Right atrium auricular region (tissue), 2 donors: ENCODE measurements at regions not wholly inside any gene's neighbourhood (a gene's known extent, or its start where the extent isn't known, plus 50 kb on each side); places are given as distances from the start of the nearest gene placed in this dataset.

Experiments
- DNase-seq: peaks from one replicate; pipeline ENCODE4 v3.0.0-alpha.2; 2019; ENCODE audit warnings: low spot score
- H3K27ac ChIP-seq, 2 donors: fragments of 200-600 bp; sonication (generic); 1 replicate in 1 of 2; 2 replicates in 1 of 2; pipeline ENCODE4 v1.5.1; 2016 to 2019
- H3K27me3 ChIP-seq, 2 donors: fragments of 200-600 bp; sonication (generic); one replicate each; pipeline versions ENCODE4 v1.5.1 to v1.6.0; 2017 to 2019
- H3K36me3 ChIP-seq: fragments of 200-600 bp; sonication (generic); one replicate; pipeline ENCODE4 v1.5.1; 2016
- H3K4me1 ChIP-seq, 2 donors: fragments of 200-600 bp; sonication (generic); one replicate each; pipeline versions ENCODE4 v1.5.1 to v1.6.0; 2017 to 2019
- H3K4me3 ChIP-seq, 2 donors: fragments of 200-600 bp; sonication (generic); 1 replicate in 1 of 2; 2 replicates in 1 of 2; pipeline ENCODE4 v1.5.1; 2017 to 2019; ENCODE audit warnings: mild to moderate bottlenecking in 1 of 2, moderate library complexity in 1 of 2
- H3K9me3 ChIP-seq, 2 donors: fragments of 200-600 bp; sonication (generic); one replicate each; pipeline ENCODE4 v1.5.1; 2019
- TF ChIP-seq, protein P1 (sequence below), 2 donors: fragments of 200-600 bp; sonication (generic); IDR thresholded peaks; one replicate each; pipeline ENCODE4 v1.5.1; 2019; ENCODE audit warnings: antibody characterized with exemption in 2 of 2

DNA sequence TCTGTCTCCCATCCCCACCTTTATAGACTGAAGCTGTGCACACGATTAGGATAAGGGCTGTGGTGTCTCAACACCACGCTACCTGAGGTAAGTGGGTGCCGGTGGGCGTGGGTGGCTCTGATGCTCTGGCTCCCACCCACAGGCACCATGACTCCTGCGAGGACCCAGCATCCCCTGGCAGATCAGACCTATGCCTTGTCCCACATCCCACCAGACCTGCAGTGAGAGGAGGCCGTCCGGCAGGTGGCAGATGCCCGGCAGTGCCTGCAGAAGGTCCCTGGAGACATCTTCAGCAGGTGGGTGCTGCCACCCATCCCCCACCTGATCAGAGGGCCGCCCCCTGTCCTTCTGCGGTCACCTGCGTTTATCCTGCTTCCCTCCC is 104.4 kb upstream of the PRB2 start:
- no peaks in the 10 kb centered on the region for H3K36me3 ChIP-seq
- DNase-seq: no peak
- H3K9me3 ChIP-seq: no peaks in the 10 kb centered on the region
- H3K4me1 ChIP-seq: peaks cover 0 to 9% of the 10 kb centered on the region in 2 donors
- H3K27ac ChIP-seq: no peak overlapping the region
- TF ChIP-seq, protein P1, sequence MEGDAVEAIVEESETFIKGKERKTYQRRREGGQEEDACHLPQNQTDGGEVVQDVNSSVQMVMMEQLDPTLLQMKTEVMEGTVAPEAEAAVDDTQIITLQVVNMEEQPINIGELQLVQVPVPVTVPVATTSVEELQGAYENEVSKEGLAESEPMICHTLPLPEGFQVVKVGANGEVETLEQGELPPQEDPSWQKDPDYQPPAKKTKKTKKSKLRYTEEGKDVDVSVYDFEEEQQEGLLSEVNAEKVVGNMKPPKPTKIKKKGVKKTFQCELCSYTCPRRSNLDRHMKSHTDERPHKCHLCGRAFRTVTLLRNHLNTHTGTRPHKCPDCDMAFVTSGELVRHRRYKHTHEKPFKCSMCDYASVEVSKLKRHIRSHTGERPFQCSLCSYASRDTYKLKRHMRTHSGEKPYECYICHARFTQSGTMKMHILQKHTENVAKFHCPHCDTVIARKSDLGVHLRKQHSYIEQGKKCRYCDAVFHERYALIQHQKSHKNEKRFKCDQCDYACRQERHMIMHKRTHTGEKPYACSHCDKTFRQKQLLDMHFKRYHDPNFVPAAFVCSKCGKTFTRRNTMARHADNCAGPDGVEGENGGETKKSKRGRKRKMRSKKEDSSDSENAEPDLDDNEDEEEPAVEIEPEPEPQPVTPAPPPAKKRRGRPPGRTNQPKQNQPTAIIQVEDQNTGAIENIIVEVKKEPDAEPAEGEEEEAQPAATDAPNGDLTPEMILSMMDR (IDR thresholded peaks at IDR 0.05): no peak
- no peaks in the 10 kb centered on the region for H3K27me3 ChIP-seq
- no peak overlapping the region for H3K4me3 ChIP-seq

DNA sequence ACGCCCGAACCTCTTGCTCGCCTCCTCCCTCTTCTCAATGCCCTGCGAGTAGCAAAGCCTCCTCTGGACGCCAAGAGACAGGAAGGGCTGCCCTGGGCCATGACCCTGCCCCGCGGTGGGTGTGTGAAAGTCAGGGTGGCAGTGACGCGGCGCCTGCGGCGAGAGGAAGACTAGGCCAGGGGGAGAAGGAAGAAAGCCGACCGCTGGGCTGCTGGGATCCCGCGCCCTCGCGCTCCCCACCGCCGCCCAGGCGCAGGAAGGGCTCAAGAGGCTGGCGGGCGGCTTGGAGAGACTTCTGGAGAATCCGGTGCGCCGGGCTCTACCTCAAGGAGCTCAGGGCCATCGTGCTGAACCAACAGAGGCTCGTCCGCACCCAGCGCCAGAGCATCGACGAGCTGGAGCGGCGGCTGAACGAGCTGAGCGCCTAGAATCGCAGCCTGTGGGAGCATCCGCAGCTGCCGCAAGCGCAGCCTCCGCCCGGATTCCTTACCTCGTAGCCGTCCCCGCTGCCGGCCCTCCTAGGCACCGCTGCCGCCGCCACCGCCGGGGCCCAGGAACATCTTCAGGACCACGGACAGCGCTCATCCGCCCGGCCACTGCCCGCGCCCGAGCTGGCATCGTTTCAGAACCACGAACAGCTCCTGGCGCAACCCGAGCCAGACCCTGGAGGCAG is 105.0 kb upstream of the PRB2 start:
- H3K9me3 ChIP-seq: no peaks in the 10 kb centered on the region
- TF ChIP-seq, protein P1 (IDR thresholded peaks at IDR 0.05): no peak
- no peaks in the 10 kb centered on the region for H3K36me3 ChIP-seq
- no peak overlapping the region for H3K4me3 ChIP-seq
- H3K27ac ChIP-seq: no peak overlapping the region
- no peaks in the 10 kb centered on the region for H3K27me3 ChIP-seq
- peaks cover 0 to 9% of the 10 kb centered on the region in 2 donors for H3K4me1 ChIP-seq
- DNase-seq: peak; percentile 60

DNA sequence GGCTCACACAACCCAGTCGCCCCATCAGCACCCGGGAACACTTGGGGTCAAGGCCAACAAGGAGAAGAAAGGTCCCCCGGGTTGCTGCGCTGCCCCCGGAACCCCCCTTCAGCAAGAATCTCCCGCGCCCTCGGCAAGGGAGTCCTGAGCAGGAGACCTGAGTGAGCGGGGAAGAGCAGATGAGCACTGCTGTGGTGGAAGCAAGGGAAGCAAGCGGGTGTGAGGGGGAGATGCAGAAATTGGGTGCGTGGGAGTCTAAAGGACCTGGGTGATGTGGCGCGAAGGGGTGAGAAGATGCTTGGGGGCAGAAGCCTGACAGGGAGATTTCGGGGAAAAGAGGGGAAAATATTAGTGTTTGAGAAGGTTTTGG is 105.5 kb upstream of the PRB2 start:
- no peak for DNase-seq
- H3K27ac ChIP-seq: no peak overlapping the region

DNA sequence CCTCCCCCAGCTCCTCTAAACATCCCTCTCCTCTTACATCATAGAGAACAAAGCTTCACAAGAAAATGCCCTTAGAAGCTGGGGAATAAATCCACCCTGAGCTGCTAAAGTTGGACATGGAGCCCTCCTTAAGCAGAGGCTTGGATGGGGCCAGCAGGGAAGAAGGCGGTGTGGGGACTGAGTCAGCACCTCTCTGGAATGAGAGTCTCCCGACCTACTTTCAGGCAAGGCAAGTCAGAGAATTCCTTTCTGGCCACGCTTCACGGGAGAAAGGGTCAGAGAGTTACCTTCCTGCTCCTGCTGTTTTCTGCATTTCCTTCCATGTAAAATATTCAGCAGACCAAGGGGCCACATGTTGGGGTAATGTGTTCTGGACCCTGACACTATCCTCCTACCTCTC is 113.3 kb upstream of the PRB2 start:
- Histone ChIP-seq H3K4me3 (no peak overlapping the region), H3K36me3 (no peaks in the 10 kb centered on the region), H3K27me3 (no peaks in the 10 kb centered on the region), H3K9me3 (no peaks in the 10 kb centered on the region), H3K27ac (no peak overlapping the region), H3K4me1 (no peaks in the 10 kb centered on the region)
- DNase-seq: no peak
- TF ChIP-seq, protein P1 (IDR thresholded peaks at IDR 0.05): no peak

More for the DNA sequence above, 105.5 kb upstream of the PRB2 start:
- Histone ChIP-seq H3K36me3 (no peaks in the 10 kb centered on the region), H3K27me3 (no peaks in the 10 kb centered on the region), H3K4me3 (no peak overlapping the region), H3K4me1 (peaks cover 0 to 9% of the 10 kb centered on the region in 2 donors), H3K9me3 (no peaks in the 10 kb centered on the region)
- TF ChIP-seq, protein P1 (IDR thresholded peaks at IDR 0.05): no peak

DNA sequence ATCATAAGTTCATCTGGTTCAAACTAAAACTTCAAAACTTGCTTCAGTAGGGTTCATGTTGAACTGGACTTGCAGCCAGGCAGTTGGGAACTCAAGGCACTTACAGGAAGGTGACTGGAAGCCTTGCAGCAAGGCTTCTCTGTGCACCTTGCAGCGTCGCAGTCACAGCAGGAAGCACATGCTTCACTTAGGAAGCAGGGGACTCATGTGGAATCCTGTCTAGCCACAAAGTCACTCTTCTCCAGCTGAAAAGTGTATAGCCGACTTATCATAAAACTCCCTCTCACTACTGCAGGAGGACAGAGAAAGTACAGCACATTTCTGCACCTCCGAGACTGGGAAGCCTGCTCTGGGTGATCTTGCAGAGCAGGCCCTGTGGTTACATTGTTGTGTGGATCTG is 114.0 kb upstream of the PRB2 start:
- no peak for DNase-seq
- TF ChIP-seq, protein P1 (IDR thresholded peaks at IDR 0.05): no peak
- Histone ChIP-seq H3K9me3 (no peaks in the 10 kb centered on the region), H3K27ac (no peak overlapping the region), H3K4me3 (no peak overlapping the region), H3K36me3 (no peaks in the 10 kb centered on the region), H3K4me1 (no peaks in the 10 kb centered on the region), H3K27me3 (no peaks in the 10 kb centered on the region)

DNA sequence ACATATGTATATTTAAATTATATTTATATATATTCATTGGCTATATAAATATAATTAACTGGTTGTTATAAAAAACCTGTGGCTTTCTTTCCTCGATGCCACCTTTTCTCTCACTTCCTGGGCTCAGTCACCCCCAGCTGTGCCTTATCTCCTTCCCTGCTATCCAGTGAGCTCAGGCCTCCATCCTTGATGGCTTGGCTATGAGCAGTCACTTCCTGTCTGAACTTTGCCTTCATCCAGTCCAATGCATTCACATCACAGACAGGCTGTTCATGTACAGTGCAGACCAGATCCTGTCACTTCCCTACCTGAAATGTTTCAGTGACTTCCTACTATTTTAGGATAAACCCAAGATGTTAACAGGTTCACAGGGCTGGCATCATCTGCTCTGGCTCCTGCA is 115.3 kb upstream of the PRB2 start:
- H3K4me1 ChIP-seq: no peaks in the 10 kb centered on the region
- H3K9me3 ChIP-seq: no peaks in the 10 kb centered on the region
- no peaks in the 10 kb centered on the region for H3K27me3 ChIP-seq
- DNase-seq: no peak
- H3K36me3 ChIP-seq: no peaks in the 10 kb centered on the region
- TF ChIP-seq, protein P1 (IDR thresholded peaks at IDR 0.05): no peak
- no peak overlapping the region for H3K27ac ChIP-seq
- H3K4me3 ChIP-seq: no peak overlapping the region
